Retinal pigment epithelial cell (primary cell): ENCODE measurements at regions not wholly inside any gene's neighbourhood (a gene's known extent, or its start where the extent isn't known, plus 50 kb on each side); places are given as distances from the start of the nearest gene placed in this dataset.
A peak's percentile ranks its signal among the peaks of the same experiment; 100 is the strongest.

ENCODE experiments used
- DNase-seq: peaks from one replicate; pipeline ENCODE4 v3.0.0-alpha.2; 2010; ENCODE audit warnings: low read depth
- H3K4me3 ChIP-seq: 2 replicates; pipeline ENCODE4 v1.5.1; 2011; ENCODE audit warnings: mild to moderate bottlenecking, low read length, control low read depth, moderate library complexity
- TF ChIP-seq, protein P1 (sequence below): conservative IDR thresholded peaks from 2 replicates; pipeline ENCODE4 v1.5.1; 2011; ENCODE audit warnings: low read depth, low read length, control low read depth, inconsistent platforms

DNA sequence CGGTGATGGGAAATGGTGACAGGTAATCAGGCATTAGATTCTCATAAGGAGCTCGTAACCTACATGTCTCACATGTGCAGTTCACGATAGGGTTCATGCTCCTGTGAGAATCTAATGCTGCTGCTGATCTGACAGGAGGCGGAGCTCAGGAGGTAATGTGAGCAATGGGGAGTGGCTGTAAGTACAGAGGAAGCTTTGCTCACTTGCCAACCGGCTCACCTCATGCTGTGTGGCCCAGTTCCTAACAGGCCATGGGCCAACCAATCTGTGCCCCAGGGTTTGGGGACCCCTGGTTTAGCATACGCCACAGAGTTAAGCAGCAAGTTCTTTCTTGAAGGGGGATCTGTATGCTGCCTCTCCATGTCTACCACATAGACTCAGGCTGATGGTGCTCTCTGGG, 133.1 kb downstream of the IQUB start:
- DNase-seq: no peak
- TF ChIP-seq, protein P1, sequence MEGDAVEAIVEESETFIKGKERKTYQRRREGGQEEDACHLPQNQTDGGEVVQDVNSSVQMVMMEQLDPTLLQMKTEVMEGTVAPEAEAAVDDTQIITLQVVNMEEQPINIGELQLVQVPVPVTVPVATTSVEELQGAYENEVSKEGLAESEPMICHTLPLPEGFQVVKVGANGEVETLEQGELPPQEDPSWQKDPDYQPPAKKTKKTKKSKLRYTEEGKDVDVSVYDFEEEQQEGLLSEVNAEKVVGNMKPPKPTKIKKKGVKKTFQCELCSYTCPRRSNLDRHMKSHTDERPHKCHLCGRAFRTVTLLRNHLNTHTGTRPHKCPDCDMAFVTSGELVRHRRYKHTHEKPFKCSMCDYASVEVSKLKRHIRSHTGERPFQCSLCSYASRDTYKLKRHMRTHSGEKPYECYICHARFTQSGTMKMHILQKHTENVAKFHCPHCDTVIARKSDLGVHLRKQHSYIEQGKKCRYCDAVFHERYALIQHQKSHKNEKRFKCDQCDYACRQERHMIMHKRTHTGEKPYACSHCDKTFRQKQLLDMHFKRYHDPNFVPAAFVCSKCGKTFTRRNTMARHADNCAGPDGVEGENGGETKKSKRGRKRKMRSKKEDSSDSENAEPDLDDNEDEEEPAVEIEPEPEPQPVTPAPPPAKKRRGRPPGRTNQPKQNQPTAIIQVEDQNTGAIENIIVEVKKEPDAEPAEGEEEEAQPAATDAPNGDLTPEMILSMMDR: no peak
- H3K4me3 ChIP-seq: no peak overlapping the region

- DNase-seq: no peak
- H3K4me3 ChIP-seq: no peak overlapping the region
- TF ChIP-seq, protein P1: no peak
These were observed 134.2 kb downstream of the IQUB start for GRCh38 chr7:123400196-123400595.

- TF ChIP-seq, protein P1: no peak
- H3K4me3 ChIP-seq: no peak overlapping the region
- DNase-seq: no peak
These were observed 135.5 kb downstream of the IQUB start for GRCh38 chr7:123398921-123399320.

DNA sequence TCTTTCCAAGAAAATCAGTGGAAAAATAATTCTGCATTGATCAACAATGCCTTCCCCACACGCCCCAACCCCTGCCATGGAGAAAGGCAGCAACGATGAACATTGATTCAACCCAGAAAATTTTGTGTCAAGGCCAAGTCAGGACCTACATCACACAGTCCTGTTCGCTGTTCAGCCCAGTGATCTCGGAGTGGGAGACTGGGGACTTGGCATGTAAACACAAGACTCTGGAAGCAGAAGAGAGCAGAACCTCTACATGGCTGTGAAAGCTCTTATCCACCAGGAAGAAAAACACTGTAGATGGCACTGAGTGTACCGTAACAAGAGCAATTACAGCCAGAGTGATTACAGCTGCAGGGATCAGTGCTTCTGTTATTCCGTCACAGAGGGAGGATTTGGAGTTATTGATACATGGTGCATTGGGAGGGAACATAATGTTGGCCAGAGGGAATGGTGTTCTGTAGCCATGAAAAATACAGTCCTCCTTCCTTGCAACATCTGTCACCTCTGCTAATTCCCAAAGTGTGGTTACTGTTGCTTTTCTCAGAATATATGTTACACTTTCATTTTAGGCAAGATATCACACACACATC, 136.6 kb downstream of the IQUB start:
- no peak overlapping the region for H3K4me3 ChIP-seq

DNA sequence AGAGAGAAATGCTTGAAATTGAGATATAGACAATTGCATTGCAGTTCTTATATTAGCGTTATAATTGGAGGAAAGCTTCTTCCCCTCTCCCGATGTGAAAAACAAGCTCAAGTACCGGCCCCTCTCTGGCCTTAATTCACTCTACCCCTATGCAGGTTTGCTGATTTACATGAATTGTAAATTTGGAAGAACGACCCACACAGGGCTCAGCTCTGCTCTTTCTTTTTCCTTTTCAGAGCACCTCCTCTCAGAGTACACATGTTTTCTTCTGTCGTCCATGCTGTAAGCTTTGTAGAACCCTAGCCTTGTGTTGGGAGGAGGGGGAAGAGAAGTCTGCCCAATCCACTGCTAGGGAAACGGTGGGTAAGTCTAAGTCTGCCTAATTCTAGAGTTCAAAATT, 140.8 kb downstream of the IQUB start:
- DNase-seq: no peak
- TF ChIP-seq, protein P1: no peak

More for the DNA sequence above, 136.6 kb downstream of the IQUB start:
- TF ChIP-seq, protein P1: no peak
- no peak for DNase-seq

GRCh38 chr7:123372368-123372767, 162.0 kb downstream of the IQUB start:
- H3K4me3 ChIP-seq: no peak overlapping the region
- TF ChIP-seq, protein P1: no peak
- peak; percentile 73 for DNase-seq

More for the DNA sequence above, 140.8 kb downstream of the IQUB start:
- H3K4me3 ChIP-seq: no peak overlapping the region

GRCh38 chr7:123367484-123368122, 166.8 kb downstream of the IQUB start:
- TF ChIP-seq, protein P1: peak; percentile 72
- DNase-seq: no peak

More at GRCh38 chr7:123367484-123368122, 166.8 kb downstream of the IQUB start:
- H3K4me3 ChIP-seq: no peak overlapping the region
